ENCODE measurements at regions not wholly inside any gene's neighbourhood (a gene's known extent, or its start where the extent isn't known, plus 50 kb on each side); places are given as distances from the start of the nearest gene placed in this dataset.

DNA sequence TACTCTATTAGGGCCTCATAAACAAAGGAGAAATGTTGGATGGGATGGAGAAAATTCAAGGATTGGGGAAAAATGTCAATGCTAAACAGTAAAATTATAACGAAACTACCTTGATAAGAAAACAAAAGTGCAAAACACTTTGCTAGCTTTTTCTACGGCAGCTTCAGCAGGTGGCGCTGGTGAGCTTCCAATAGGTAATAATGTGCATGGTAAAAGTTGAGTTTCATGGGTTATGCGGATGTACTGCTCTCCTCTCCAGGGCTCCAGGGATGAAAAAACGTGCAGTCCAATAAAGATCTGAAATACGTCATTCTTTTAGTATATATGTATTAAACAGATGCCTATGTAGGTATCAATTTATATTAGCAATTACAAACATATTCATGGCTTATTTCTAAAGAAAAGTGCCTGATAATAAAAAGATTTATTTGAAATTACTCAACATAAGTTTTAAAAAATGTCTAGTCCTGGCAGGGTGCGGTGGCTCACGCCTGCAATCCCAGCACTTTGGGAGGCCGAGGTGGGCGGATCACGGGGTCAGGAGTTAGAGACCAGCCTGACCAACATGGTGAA, 239.6 kb downstream of the GRXCR1 start:
- TF ChIP-seq, protein P1, sequence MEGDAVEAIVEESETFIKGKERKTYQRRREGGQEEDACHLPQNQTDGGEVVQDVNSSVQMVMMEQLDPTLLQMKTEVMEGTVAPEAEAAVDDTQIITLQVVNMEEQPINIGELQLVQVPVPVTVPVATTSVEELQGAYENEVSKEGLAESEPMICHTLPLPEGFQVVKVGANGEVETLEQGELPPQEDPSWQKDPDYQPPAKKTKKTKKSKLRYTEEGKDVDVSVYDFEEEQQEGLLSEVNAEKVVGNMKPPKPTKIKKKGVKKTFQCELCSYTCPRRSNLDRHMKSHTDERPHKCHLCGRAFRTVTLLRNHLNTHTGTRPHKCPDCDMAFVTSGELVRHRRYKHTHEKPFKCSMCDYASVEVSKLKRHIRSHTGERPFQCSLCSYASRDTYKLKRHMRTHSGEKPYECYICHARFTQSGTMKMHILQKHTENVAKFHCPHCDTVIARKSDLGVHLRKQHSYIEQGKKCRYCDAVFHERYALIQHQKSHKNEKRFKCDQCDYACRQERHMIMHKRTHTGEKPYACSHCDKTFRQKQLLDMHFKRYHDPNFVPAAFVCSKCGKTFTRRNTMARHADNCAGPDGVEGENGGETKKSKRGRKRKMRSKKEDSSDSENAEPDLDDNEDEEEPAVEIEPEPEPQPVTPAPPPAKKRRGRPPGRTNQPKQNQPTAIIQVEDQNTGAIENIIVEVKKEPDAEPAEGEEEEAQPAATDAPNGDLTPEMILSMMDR (IDR thresholded peaks at IDR 0.05): no peak
- no peak for TF ChIP-seq POLR2A (IDR thresholded peaks at IDR 0.05)
